Lower leg skin (tissue), 4 donors: ENCODE measurements at regions not wholly inside any gene's neighbourhood (a gene's known extent, or its start where the extent isn't known, plus 50 kb on each side); places are given as distances from the start of the nearest gene placed in this dataset.

Source experiments
- DNase-seq, 2 donors: peaks; one replicate each; pipeline ENCODE4 v3.0.0-alpha.2; 2019; ENCODE audit warnings: low spot score in 2 of 2
- H3K4me3 ChIP-seq: fragments of 200-600 bp; sonication (generic); 2 replicates; pipeline ENCODE4 v1.5.1; 2017; ENCODE audit warnings: mild to moderate bottlenecking, low read depth; ENCODE audit not compliant: poor library complexity, severe bottlenecking
- POLR2A ChIP-seq, 2 donors: fragments of 450-650 bp; IDR thresholded peaks; one replicate each; pipeline ENCODE4 v1.6.1; 2016 to 2017; ENCODE audit warnings: antibody characterized with exemption in 2 of 2, mild to moderate bottlenecking in 1 of 2, moderate library complexity in 1 of 2
- WGBS, 2 donors: methylation state at CpG; one replicate each; pipeline ENCODE4 v1.1.5; 2018; 5-methylcytosine and 5-hydroxymethylcytosine counted together
- intact Hi-C: fragments of 100-400 bp; cut with DNase I; formaldehyde crosslinking; loops from one replicate; pipeline ENCODE4 v1.15.0; 2023; ENCODE audit warnings: low total_unique reads
- TF ChIP-seq, protein P1 (sequence below), 3 donors: fragments of 450-650 bp; IDR thresholded peaks; one replicate each; pipeline ENCODE4 v1.5.1; 2016; ENCODE audit warnings: antibody characterized with exemption in 3 of 3, mild to moderate bottlenecking in 3 of 3, moderate library complexity in 2 of 3

DNA sequence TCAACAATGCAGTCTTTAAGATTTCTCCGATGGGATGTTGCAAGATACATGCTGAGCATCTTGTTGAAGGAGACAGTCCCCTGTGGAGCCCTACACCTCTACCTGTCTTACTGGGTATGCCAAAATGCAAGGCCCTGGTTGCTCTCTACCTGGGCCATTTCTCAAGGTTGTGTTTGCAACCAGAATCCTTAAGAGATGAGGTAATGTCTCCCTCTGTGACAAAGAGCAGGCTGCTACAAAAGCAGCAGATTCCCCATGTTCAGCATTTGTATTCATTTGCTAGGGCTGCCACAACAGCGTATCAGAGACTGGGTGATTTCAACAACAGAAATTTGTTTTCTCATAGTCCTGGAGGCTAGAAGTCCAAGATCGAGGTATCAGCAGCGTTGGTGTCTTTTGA lies 138.4 kb upstream of the RPS23 start:
- no peak for DNase-seq
- H3K4me3 ChIP-seq = no peak overlapping the region
- WGBS, 2 donors = 69 to 71% methylated on average over 4 of the region's 4 CpGs
- intact Hi-C loops = no loop called here
- TF ChIP-seq, protein P1, sequence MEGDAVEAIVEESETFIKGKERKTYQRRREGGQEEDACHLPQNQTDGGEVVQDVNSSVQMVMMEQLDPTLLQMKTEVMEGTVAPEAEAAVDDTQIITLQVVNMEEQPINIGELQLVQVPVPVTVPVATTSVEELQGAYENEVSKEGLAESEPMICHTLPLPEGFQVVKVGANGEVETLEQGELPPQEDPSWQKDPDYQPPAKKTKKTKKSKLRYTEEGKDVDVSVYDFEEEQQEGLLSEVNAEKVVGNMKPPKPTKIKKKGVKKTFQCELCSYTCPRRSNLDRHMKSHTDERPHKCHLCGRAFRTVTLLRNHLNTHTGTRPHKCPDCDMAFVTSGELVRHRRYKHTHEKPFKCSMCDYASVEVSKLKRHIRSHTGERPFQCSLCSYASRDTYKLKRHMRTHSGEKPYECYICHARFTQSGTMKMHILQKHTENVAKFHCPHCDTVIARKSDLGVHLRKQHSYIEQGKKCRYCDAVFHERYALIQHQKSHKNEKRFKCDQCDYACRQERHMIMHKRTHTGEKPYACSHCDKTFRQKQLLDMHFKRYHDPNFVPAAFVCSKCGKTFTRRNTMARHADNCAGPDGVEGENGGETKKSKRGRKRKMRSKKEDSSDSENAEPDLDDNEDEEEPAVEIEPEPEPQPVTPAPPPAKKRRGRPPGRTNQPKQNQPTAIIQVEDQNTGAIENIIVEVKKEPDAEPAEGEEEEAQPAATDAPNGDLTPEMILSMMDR (IDR thresholded peaks at IDR 0.05) = no peak

DNA sequence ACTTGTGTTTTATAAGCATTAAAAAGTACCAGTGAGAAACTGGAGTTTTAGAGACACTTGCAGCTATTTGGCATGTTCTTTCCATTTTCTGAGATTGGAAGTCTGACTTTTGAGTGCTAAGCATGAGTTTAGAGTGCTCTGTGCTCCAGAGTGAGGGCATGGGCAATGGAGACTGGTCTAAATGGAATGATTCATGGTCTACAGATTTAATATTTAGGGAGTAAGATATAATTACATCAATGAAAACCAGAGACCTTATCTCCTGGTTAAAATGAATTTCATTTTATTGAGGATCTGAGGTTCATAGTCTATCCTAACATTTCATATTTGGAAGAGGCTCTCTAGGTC lies 135.9 kb upstream of the RPS23 start:
- TF ChIP-seq, protein P1 (IDR thresholded peaks at IDR 0.05) = no peak
- no peak for TF ChIP-seq POLR2A (IDR thresholded peaks at IDR 0.05)

DNA sequence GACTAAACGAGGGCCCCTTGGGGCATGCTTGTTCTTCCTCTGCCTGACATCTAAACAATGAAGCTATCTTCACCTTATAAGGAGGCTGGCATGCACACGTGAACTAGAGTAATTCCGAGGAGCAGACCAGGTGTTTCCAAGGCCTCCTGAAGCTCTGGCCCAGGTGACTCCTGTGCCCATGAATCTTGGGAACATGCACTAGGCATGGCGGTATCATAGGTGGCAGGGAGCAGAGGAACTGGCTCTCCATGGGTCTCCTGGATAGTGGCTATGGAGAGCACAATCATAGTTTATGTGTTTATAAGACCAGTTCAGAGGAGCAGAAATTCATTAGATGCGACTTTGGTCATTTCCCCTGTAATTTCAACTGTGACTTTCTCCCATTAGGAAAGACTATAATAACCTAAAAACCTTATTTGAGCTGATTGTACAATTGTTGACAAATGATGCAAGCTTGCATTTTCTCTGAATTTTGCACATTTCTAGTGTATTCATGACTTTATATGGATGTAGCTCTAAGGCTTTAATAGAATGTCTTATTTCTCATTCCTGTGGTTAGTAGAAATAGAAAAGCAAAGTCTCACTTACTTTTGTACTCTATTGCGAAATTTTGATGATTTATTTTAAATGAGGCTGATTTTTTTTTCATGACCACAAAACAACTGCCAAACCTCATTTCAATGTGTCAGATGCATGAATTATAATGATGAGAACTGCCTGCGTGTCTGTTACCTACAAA lies 135.3 kb upstream of the RPS23 start:
- intact Hi-C loops = no loop called here
- no peak for DNase-seq
- TF ChIP-seq, protein P1 (IDR thresholded peaks at IDR 0.05) = no peak
- TF ChIP-seq POLR2A (IDR thresholded peaks at IDR 0.05) = no peak
- 44 to 45% methylated on average over 7 of the region's 7 CpGs for WGBS, 2 donors
- H3K4me3 ChIP-seq = no peak overlapping the region

More for the DNA sequence above, 135.9 kb upstream of the RPS23 start:
- H3K4me3 ChIP-seq = no peak overlapping the region
- DNase-seq = no peak
- intact Hi-C loops = no loop called here

DNA sequence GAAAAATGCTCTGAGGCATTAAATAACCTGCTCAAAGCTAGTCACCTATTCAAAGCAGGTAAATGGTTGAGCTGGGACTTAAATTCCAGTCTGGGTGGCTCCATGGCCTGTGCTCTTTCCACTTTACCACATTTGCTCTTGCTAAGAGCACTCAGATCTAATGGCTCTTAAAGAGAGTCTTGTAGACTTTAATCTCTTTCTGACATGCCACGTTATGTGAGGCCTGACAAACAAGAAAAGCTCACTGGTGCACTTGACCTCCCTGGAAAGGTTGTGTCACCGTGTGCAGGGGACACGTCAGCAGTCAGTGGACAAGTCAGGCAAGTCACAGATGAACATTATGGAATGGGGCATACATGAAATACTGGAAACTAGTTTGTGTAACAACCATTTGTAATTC lies 129.9 kb upstream of the RPS23 start:
- no peak for DNase-seq
- no peak overlapping the region for H3K4me3 ChIP-seq
- 84 to 91% methylated on average over 3 of the region's 3 CpGs for WGBS, 2 donors
- TF ChIP-seq POLR2A (IDR thresholded peaks at IDR 0.05) = no peak
- TF ChIP-seq, protein P1 (IDR thresholded peaks at IDR 0.05) = no peak
- intact Hi-C loops = no loop called here

DNA sequence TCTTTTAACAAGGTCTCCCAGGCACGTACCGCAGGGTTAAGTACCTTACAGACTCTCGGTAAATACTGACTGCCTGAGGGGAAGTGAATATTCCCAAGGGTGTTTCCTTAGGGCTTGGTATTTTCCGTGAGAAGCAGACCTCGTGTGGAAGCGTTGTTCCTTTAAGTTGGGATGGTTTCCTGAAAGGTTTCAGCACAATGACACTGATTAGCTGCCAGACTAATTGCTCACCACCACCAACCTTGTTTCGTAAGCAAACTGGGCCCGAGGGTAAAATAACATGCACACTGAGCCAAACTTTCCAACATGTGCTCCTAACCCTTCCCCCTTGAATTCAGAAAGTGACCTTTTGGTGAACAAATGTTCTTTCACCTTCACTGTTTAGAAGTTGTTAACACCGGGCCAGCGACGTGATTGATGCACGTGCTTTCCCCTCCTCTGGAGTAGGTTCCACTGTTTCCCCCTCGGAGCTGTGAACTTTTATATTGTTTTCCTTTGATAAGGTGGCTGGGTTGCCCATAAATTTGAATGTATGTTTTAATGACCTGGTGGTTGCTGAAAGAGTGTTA lies 128.1 kb upstream of the RPS23 start:
- no peak for DNase-seq
- no peak for TF ChIP-seq POLR2A (IDR thresholded peaks at IDR 0.05)
- TF ChIP-seq, protein P1 (IDR thresholded peaks at IDR 0.05) = no peak
- no peak overlapping the region for H3K4me3 ChIP-seq
- 45 to 50% methylated on average over 13 of the region's 13 CpGs for WGBS, 2 donors
- intact Hi-C loops = no loop called here
